Ishikawa (cell line): ENCODE measurements at regions not wholly inside any gene's neighbourhood (a gene's known extent, or its start where the extent isn't known, plus 50 kb on each side); places are given as distances from the start of the nearest gene placed in this dataset.

ENCODE experiments used
- CEBPB ChIP-seq: IDR thresholded peaks from 2 replicates; pipeline ENCODE4 v1.6.1; 2012
- CREB1 ChIP-seq: IDR thresholded peaks from 2 replicates; pipeline ENCODE4 v1.6.1; 2012; ENCODE audit warnings: low read depth
- FOXM1 ChIP-seq: IDR thresholded peaks from 2 replicates; pipeline ENCODE4 v1.6.1; 2012; ENCODE audit warnings: low read depth, borderline replicate concordance
- MAX ChIP-seq: IDR thresholded peaks from 2 replicates; pipeline ENCODE4 v1.6.1; 2012
- NFIC ChIP-seq: IDR thresholded peaks from 2 replicates; pipeline ENCODE4 v1.6.1; 2012
- REST ChIP-seq: IDR thresholded peaks from 2 replicates; pipeline ENCODE4 v1.6.1; 2012; ENCODE audit warnings: low read depth, mild to moderate bottlenecking
- TAF1 ChIP-seq: IDR thresholded peaks from 2 replicates; pipeline ENCODE4 v1.6.1; 2012; ENCODE audit warnings: low read depth, mild to moderate bottlenecking

GRCh38 chr9:107742531-107743309 lies 253.2 kb upstream of the KLF4 start:
- no peak for TF ChIP-seq FOXM1
- no peak for TF ChIP-seq TAF1
- no peak for TF ChIP-seq CREB1
- TF ChIP-seq MAX = no peak
- TF ChIP-seq CEBPB = no peak
- TF ChIP-seq NFIC = no peak
- no peak for TF ChIP-seq REST
